Fibroblast of skin of back (primary cell): ENCODE measurements at regions not wholly inside any gene's neighbourhood (a gene's known extent, or its start where the extent isn't known, plus 50 kb on each side); places are given as distances from the start of the nearest gene placed in this dataset.
A peak's percentile ranks its signal among the peaks of the same experiment; 100 is the strongest.
"Not testable (repeated sequence)": the region's sequence is repeated elsewhere in the genome, so short reads cannot be mapped to it uniquely, and the experiment has no call there.

Source experiments
- DNase-seq: peaks from one replicate; pipeline ENCODE4 v3.0.0-alpha.2; 2013

GRCh38 chr4:3880615-3881120 is 114.5 kb downstream of the ADRA2C start:
- DNase-seq: peak; percentile 42

- peak; percentile 21 for DNase-seq
These were observed 116.2 kb downstream of the ADRA2C start for GRCh38 chr4:3882316-3882885.

- DNase-seq: not testable (repeated sequence)
These were observed 118.1 kb downstream of the ADRA2C start for GRCh38 chr4:3884261-3884660.

- DNase-seq: not testable (repeated sequence)
These were observed 127.4 kb downstream of the ADRA2C start for GRCh38 chr4:3893590-3893989.

- peak; percentile 21 for DNase-seq
These were observed 128.1 kb downstream of the ADRA2C start for GRCh38 chr4:3894086-3894959.

GRCh38 chr4:3896441-3896840 is 130.3 kb downstream of the ADRA2C start:
- DNase-seq: no peak

- DNase-seq: not testable (repeated sequence)
These were observed 130.8 kb downstream of the ADRA2C start for GRCh38 chr4:3896871-3897578.

- no peak for DNase-seq
These were observed 131.9 kb downstream of the ADRA2C start for GRCh38 chr4:3898098-3898497.

- not testable (repeated sequence) for DNase-seq
These were observed 132.7 kb downstream of the ADRA2C start for GRCh38 chr4:3898928-3899327.

- peak; percentile 50 for DNase-seq
These were observed 138.2 kb downstream of the ADRA2C start for GRCh38 chr4:3904264-3904955.

- not testable (repeated sequence) for DNase-seq
These were observed 143.4 kb downstream of the ADRA2C start for GRCh38 chr4:3909616-3910015.

GRCh38 chr4:3910161-3910950 is 144.2 kb downstream of the ADRA2C start:
- DNase-seq: not testable (repeated sequence)

GRCh38 chr4:3911252-3911856 is 145.2 kb downstream of the ADRA2C start:
- DNase-seq: no peak

- DNase-seq: not testable (repeated sequence)
These were observed 148.3 kb downstream of the ADRA2C start for GRCh38 chr4:3914511-3914910.

- DNase-seq: peak; percentile 18
These were observed 153.3 kb downstream of the ADRA2C start for GRCh38 chr4:3919509-3919908.

- DNase-seq: not testable (repeated sequence)
These were observed 155.7 kb downstream of the ADRA2C start for GRCh38 chr4:3921902-3922301.

- not testable (repeated sequence) for DNase-seq
These were observed 159.7 kb downstream of the ADRA2C start for GRCh38 chr4:3925841-3926240.

GRCh38 chr4:3926271-3926670 is 160.1 kb downstream of the ADRA2C start:
- not testable (repeated sequence) for DNase-seq

GRCh38 chr4:3926969-3927755 is 161.0 kb downstream of the ADRA2C start:
- not testable (repeated sequence) for DNase-seq

GRCh38 chr4:3929431-3929830 is 163.2 kb downstream of the ADRA2C start:
- not testable (repeated sequence) for DNase-seq
